Ovary (tissue), 3 donors: ENCODE measurements at regions not wholly inside any gene's neighbourhood (a gene's known extent, or its start where the extent isn't known, plus 50 kb on each side); places are given as distances from the start of the nearest gene placed in this dataset.

Experiments
- POLR2A ChIP-seq: fragments of 450-650 bp; IDR thresholded peaks from one replicate; pipeline ENCODE4 v1.6.1; 2017; ENCODE audit warnings: antibody characterized with exemption, mild to moderate bottlenecking, moderate library complexity
- TF ChIP-seq, protein P1 (sequence below), 3 donors: fragments of 450-650 bp in 2 of 3; fragments of 200-600 bp in 1 of 3; IDR thresholded peaks; one replicate each; pipeline versions ENCODE4 v1.5.1 to v1.8.0; 2016 to 2022; ENCODE audit warnings: antibody characterized with exemption in 3 of 3, mild to moderate bottlenecking in 1 of 3
- donor health status: DM: no; HTN: no; CAD: no.

DNA sequence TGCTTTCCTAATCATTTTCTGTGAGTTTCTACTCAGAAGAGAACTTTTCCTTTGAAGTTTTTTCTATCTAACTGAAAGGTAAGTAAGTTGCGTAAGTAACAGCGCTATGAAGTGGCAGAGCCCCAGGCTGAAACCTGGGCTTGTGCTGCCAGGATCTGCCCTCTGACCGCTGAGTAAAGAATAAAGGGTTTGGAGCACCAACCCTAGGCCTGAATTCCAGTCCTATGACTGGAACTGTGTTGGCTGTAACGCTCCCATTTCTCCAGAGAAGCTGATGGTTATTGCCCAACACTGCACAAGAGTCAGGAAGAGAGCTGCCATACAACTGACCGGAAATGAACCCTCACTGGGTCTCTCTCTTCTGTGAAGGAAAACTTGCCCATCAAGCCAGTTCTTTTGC, 87.0 kb downstream of the FOXB1 start:
- TF ChIP-seq POLR2A: no peak
- TF ChIP-seq, protein P1, sequence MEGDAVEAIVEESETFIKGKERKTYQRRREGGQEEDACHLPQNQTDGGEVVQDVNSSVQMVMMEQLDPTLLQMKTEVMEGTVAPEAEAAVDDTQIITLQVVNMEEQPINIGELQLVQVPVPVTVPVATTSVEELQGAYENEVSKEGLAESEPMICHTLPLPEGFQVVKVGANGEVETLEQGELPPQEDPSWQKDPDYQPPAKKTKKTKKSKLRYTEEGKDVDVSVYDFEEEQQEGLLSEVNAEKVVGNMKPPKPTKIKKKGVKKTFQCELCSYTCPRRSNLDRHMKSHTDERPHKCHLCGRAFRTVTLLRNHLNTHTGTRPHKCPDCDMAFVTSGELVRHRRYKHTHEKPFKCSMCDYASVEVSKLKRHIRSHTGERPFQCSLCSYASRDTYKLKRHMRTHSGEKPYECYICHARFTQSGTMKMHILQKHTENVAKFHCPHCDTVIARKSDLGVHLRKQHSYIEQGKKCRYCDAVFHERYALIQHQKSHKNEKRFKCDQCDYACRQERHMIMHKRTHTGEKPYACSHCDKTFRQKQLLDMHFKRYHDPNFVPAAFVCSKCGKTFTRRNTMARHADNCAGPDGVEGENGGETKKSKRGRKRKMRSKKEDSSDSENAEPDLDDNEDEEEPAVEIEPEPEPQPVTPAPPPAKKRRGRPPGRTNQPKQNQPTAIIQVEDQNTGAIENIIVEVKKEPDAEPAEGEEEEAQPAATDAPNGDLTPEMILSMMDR (IDR thresholded peaks at IDR 0.05): no peak
